ENCODE measurements at regions not wholly inside any gene's neighbourhood (a gene's known extent, or its start where the extent isn't known, plus 50 kb on each side); places are given as distances from the start of the nearest gene placed in this dataset.
"Not testable (repeated sequence)": the region's sequence is repeated elsewhere in the genome, so short reads cannot be mapped to it uniquely, and the experiment has no call there.

GRCh38 chr11:19627566-19627965 is 85.1 kb upstream of the NAV2 start:
- no peak for DNase-seq (ENCODE audit: low read depth)

GRCh38 chr11:19625438-19625837 is 87.2 kb upstream of the NAV2 start:
- no peak for DNase-seq (ENCODE audit: low read depth)

GRCh38 chr11:19617696-19618523 is 94.7 kb upstream of the NAV2 start:
- DNase-seq (ENCODE audit: low read depth), result no peak

- no peak for DNase-seq (ENCODE audit: low read depth)
Observed at GRCh38 chr11:19615341-19616183, 97.1 kb upstream of the NAV2 start.

- no peak for DNase-seq (ENCODE audit: low read depth)
Observed at GRCh38 chr11:19614370-19614940, 98.2 kb upstream of the NAV2 start.

- not testable (repeated sequence) for DNase-seq (ENCODE audit: low read depth)
Observed at GRCh38 chr11:19612025-19612424, 100.6 kb upstream of the NAV2 start.

- no peak for DNase-seq (ENCODE audit: low read depth)
Observed at GRCh38 chr11:19607656-19608360, 104.8 kb upstream of the NAV2 start.

- no peak for DNase-seq (ENCODE audit: low read depth)
Observed at GRCh38 chr11:19606856-19607655, 105.6 kb upstream of the NAV2 start.

- DNase-seq (ENCODE audit: low read depth), result peak; percentile 33
Observed at GRCh38 chr11:19605520-19606371, 106.9 kb upstream of the NAV2 start.

- no peak for DNase-seq (ENCODE audit: low read depth)
Observed at GRCh38 chr11:19604679-19605375, 107.8 kb upstream of the NAV2 start.

GRCh38 chr11:19603771-19604170 is 108.9 kb upstream of the NAV2 start:
- no peak for DNase-seq (ENCODE audit: low read depth)

GRCh38 chr11:19602891-19603290 is 109.7 kb upstream of the NAV2 start:
- DNase-seq (ENCODE audit: low read depth), result no peak

- no peak for DNase-seq (ENCODE audit: low read depth)
Observed at GRCh38 chr11:19602406-19602805, 110.2 kb upstream of the NAV2 start.

- no peak for DNase-seq (ENCODE audit: low read depth)
Observed at GRCh38 chr11:19601235-19601634, 111.4 kb upstream of the NAV2 start.

GRCh38 chr11:19599681-19600080 is 113.0 kb upstream of the NAV2 start:
- no peak for DNase-seq (ENCODE audit: low read depth)

GRCh38 chr11:19598876-19599486 is 113.7 kb upstream of the NAV2 start:
- no peak for DNase-seq (ENCODE audit: low read depth)

- DNase-seq (ENCODE audit: low read depth), result no peak
Observed at GRCh38 chr11:19598456-19598855, 114.2 kb upstream of the NAV2 start.

GRCh38 chr11:19597876-19598275 is 114.8 kb upstream of the NAV2 start:
- DNase-seq (ENCODE audit: low read depth), result no peak

GRCh38 chr11:19597206-19597605 is 115.4 kb upstream of the NAV2 start:
- DNase-seq (ENCODE audit: low read depth), result peak; percentile 10
